Stimulated activated CD8-positive, alpha-beta memory T cell treated with anti-CD3 and anti-CD28 coated beads, Interleukin-4, amount 100 ng/mL, for 48 hours (primary cell): ENCODE measurements at regions not wholly inside any gene's neighbourhood (a gene's known extent, or its start where the extent isn't known, plus 50 kb on each side); places are given as distances from the start of the nearest gene placed in this dataset.
"Not testable (repeated sequence)": the region's sequence is repeated elsewhere in the genome, so short reads cannot be mapped to it uniquely, and the experiment has no call there.

ENCODE experiments used
- DNase-seq: peaks from one replicate; pipeline ENCODE4 v3.0.0-alpha.2; 2020

GRCh38 chr2:199556527-199557285 lies 99.0 kb upstream of the SATB2 start:
- no peak for DNase-seq

DNA sequence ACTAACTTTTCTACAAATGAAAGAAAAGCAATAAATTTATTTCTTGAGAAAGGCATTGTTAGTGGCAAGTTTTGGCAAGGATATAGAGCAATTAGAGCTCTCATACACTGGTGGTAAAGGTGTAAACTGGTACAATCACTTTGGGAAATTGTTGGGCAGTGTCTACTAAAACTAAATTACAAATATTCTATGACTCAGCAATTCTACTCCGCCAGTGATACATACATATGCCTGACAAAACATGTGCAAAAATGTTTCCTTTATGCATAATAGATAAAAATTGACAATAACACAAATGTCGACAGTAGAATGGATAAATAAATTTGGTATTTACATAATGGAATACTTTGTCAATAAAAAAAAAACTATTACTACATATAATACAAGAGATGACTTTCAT lies 96.3 kb upstream of the SATB2 start:
- DNase-seq = no peak

DNA sequence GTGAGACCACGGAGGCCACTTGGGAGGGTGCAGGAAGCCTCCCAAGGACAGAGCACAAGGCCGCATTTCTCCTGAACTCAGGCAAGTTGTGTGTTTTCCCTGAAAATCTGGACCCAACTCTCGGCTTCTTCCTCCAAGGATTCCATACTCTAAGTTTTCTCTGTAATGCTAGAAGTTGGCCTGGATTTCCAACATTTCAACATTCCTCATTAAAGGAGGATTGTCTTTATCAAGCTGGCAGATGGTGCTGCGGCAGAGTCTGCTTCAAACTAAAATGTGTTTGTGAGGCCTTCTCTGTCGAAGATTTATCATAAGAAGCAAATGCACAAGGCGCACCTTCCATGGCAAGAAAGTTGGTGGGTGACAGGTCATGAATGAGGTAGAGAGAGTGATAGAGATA lies 94.4 kb upstream of the SATB2 start:
- no peak for DNase-seq

- no peak for DNase-seq
Observed at GRCh38 chr2:199543606-199544172, 86.0 kb upstream of the SATB2 start.

DNA sequence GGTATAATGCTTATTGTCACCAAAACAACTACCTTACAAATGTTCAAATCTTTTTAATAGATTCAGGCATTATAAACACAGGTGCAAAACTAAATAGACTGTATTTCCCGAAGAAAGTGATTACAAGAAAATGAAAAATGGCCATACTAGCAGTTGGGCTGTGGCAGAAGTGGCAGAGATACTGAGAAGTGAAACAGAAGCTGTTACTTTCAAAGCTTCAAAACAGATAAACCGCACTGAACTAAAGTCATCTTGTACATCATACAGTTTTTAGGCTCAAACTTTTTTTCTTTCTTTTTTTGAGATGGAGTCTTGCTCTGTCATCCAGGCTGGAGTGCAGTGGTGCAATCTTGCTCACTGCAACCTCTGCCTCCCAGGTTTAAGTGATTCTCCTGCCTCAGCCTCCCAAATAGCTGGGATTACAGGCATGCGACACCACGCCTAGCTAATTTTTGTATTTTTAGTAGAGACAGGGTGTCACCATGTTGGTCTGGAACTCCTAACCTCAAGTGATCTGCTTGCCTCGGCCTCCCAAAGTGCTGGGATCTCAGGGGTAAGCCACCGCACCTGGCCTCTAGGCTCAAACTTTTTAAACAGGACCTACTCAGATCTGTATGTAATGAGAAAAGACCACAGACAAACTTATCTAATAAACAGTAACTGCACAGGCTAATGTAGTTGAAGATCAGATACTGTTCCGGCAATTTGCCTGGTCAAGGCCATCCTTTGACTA lies 77.9 kb upstream of the SATB2 start:
- no peak for DNase-seq

DNA sequence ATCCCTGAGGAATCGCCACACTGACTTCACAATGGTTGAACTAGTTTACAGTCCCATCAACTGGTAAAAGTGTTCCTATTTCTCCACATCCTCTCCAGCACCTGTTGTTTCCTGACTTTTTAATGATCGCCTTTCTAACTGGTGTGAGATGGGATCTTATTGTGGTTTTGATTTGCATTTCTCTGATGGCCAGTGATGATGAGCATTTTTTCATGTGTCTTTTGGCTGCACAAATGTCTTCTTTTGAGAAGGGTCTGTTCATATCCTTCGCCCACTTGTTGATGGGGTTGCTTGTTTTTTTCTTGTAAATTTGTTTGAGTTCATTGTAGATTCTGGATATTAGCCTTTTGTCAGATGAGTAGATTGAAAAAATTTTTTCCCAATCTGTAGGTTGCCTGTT lies 76.1 kb upstream of the SATB2 start:
- DNase-seq = not testable (repeated sequence)

- no peak for DNase-seq
Observed at GRCh38 chr2:199527071-199527470, 69.3 kb upstream of the SATB2 start.

- DNase-seq = no peak
Observed at GRCh38 chr2:199524689-199525574, 67.2 kb upstream of the SATB2 start.

DNA sequence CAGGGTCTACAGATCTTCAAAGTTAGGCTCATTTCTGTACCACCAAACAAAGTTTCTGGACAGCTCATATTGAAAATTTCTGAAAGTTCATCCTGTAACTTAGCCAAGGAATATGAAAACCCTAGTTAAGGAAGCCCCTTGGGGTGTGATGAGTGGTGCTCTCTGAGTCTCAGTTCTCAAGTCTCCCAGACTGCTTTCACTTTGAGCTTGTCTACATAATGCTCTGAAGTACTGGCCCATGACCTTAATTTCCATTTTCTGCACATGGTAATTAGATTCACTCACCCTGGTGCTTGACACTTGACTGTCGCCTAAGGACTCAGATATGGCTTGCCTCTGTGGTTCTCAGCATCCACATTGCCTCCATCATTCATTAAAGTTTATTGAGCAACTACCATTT lies 51.7 kb upstream of the SATB2 start:
- DNase-seq = no peak
